ENCODE measurements at regions not wholly inside any gene's neighbourhood (a gene's known extent, or its start where the extent isn't known, plus 50 kb on each side); places are given as distances from the start of the nearest gene placed in this dataset.
"Not testable (repeated sequence)": the region's sequence is repeated elsewhere in the genome, so short reads cannot be mapped to it uniquely, and the experiment has no call there.

GRCh38 chr10:25869609-25870008, 64.4 kb upstream of the MYO3A start:
- DNase-seq = no peak

GRCh38 chr10:25874402-25874801, 59.6 kb upstream of the MYO3A start:
- not testable (repeated sequence) for DNase-seq

- peak; percentile 80 for DNase-seq
These were observed 58.4 kb upstream of the MYO3A start for GRCh38 chr10:25875556-25876165.

- DNase-seq = no peak
These were observed 56.7 kb upstream of the MYO3A start for GRCh38 chr10:25877296-25877695.

Data from retina (tissue), 1 donor.